AG09319 (cell line): ENCODE measurements at regions not wholly inside any gene's neighbourhood (a gene's known extent, or its start where the extent isn't known, plus 50 kb on each side); places are given as distances from the start of the nearest gene placed in this dataset.
"Not testable (repeated sequence)": the region's sequence is repeated elsewhere in the genome, so short reads cannot be mapped to it uniquely, and the experiment has no call there.

ENCODE experiments used
- DNase-seq: peaks from one replicate; pipeline ENCODE4 v3.0.0-alpha.2; 2010; ENCODE audit warnings: low read depth; ENCODE audit errors: extremely low read depth
- CTCF ChIP-seq: IDR thresholded peaks from 2 replicates; pipeline ENCODE4 v1.5.1; 2011; ENCODE audit warnings: low read depth, mild to moderate bottlenecking, inconsistent platforms, low read length, moderate library complexity

- no peak for DNase-seq
- TF ChIP-seq CTCF: no peak
Observed at GRCh38 chr6:18634912-18635311, 247.8 kb downstream of the RNF144B start.

- DNase-seq: no peak
- TF ChIP-seq CTCF: no peak
Observed at GRCh38 chr6:18640134-18640533, 253.0 kb downstream of the RNF144B start.

- DNase-seq: no peak
- no peak for TF ChIP-seq CTCF
Observed at GRCh38 chr6:18640754-18641153, 253.6 kb downstream of the RNF144B start.

- TF ChIP-seq CTCF: no peak
Observed at GRCh38 chr6:18654821-18655220, 267.7 kb downstream of the RNF144B start.

GRCh38 chr6:18656506-18656905 lies 269.4 kb downstream of the RNF144B start:
- DNase-seq: no peak
- TF ChIP-seq CTCF: no peak

More at GRCh38 chr6:18654821-18655220, 267.7 kb downstream of the RNF144B start:
- DNase-seq: no peak

- DNase-seq: not testable (repeated sequence)
Observed at GRCh38 chr6:18659994-18660393, 272.8 kb downstream of the RNF144B start.

- no peak for DNase-seq
- TF ChIP-seq CTCF: no peak
Observed at GRCh38 chr6:18663011-18663410, 275.9 kb downstream of the RNF144B start.

GRCh38 chr6:18664401-18664800 lies 277.3 kb downstream of the RNF144B start:
- DNase-seq: no peak
- TF ChIP-seq CTCF: no peak
